Stimulated activated CD8-positive, alpha-beta memory T cell treated with anti-CD3 and anti-CD28 coated beads, Interleukin-7, amount 100 ng/mL, for 48 hours (primary cell): ENCODE measurements at regions not wholly inside any gene's neighbourhood (a gene's known extent, or its start where the extent isn't known, plus 50 kb on each side); places are given as distances from the start of the nearest gene placed in this dataset.

ENCODE experiments used
- DNase-seq, 2 donors: peaks; one replicate each; pipeline ENCODE4 v3.0.0-alpha.2; 2020; ENCODE audit warnings: low read depth in 1 of 2; ENCODE audit errors: extremely low read depth in 1 of 2

- DNase-seq = no peak
Measured at GRCh38 chr4:151917145-151917734, 156.4 kb upstream of the GATB start.

GRCh38 chr4:151912632-151913031, 151.8 kb upstream of the GATB start:
- DNase-seq = no peak

GRCh38 chr4:151911970-151912369, 151.2 kb upstream of the GATB start:
- DNase-seq = no peak

GRCh38 chr4:151908734-151909497, 148.1 kb upstream of the GATB start:
- no peak for DNase-seq

DNA sequence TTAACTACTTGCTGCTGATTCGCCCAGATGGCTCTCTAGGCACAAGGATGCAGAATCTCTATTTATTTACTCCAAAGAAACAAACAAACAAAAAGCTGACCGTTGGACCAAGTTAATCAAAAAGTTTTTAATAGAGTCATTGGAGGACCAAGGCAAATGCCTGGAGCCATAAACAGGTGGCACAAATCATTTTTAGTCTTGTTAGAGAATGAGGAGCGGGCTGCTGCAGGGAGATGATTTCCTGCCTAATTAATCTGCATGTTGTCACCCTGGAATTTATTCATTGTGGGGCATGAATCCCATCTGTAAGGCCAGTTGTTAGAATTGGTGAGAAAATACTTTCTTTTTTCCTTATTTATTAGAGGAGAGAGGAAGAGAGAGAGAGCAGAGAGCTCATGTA, 147.4 kb upstream of the GATB start:
- no peak for DNase-seq

DNA sequence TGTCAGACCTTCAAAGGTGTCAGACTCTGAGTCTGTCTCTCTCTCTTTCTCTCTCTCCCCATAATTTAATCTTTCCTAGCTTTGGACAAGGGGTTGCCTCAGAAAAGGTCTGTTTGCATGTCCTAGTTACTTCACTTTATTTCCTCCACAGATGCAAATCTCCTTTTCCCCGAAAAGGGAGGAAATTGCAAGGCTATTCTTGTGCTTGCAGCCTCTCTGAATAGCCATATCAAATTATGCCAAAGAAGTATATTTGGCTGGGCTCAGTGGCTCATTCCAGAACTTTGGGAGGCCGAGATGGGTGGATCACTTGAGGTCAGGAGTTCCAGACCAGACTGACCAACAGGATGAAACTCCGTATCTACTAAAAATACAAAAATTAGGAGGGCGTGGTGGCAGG, 145.6 kb upstream of the GATB start:
- DNase-seq = no peak

- DNase-seq = no peak
Measured at GRCh38 chr4:151905197-151905596, 144.4 kb upstream of the GATB start.

- DNase-seq = no peak
Measured at GRCh38 chr4:151901631-151902030, 140.8 kb upstream of the GATB start.

GRCh38 chr4:151896880-151897279, 136.1 kb upstream of the GATB start:
- no peak for DNase-seq

- no peak for DNase-seq
Measured at GRCh38 chr4:151895671-151896070, 134.9 kb upstream of the GATB start.

DNA sequence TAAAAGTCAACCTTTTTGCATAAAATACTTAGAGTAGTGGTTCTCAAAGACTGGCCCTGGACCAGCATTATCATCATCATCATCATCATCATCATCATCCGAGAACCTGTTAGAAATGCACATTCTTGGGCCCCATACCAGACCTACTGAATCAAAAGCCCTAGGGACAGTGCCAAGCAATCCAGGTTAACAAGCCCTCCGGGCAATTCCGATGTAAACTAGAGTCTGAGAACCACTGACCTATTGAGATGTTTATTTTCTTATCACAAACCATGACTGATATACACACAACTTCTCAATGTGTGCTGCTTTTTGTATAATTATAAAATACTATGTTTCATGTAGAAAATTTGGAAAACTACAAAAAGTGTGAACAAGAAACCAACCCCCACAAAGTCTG, 133.4 kb upstream of the GATB start:
- DNase-seq = no peak

- DNase-seq = no peak
Measured at GRCh38 chr4:151888367-151888866, 127.6 kb upstream of the GATB start.

DNA sequence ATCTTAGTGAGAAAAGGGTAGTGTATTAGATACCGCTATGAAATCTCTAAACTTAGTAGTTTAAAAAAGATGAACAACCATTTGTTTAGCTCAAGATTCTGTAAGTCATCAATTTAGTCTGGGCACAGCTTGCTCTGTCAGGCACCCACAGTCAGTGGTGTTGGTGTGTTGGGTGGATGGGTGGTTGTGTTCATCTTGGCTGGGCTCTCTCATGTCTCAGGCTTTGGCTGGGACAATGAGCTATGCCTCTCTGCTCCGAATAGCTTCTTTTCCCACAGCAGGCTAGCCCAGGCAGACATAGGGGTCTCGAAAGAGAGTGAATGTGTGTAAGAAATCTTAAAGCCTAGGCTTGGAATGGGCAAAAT, 127.0 kb upstream of the GATB start:
- no peak for DNase-seq

GRCh38 chr4:151887031-151887815, 126.4 kb upstream of the GATB start:
- no peak for DNase-seq

- DNase-seq = no peak
Measured at GRCh38 chr4:151885123-151885522, 124.3 kb upstream of the GATB start.

DNA sequence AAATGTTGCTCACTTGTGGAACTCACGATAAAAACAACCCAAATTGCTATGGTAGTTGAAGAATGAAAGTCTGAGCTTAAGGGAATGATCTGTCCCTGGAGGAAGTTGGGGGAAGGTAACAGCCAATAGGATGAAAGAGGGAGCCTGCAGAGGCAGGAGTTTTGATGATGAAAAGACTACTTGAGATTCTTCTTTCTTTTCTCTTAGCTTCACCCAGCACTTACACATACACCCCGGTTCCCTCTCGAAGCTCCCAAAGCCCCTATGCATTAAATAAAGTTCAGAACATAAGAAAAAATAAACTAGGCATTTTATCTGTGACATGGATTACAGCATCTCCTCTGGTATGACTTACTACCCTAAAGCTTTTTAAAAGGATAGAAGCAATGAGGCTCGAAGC, 122.9 kb upstream of the GATB start:
- DNase-seq = no peak

- no peak for DNase-seq
Measured at GRCh38 chr4:151882072-151882803, 121.4 kb upstream of the GATB start.

GRCh38 chr4:151879705-151880445, 119.1 kb upstream of the GATB start:
- no peak for DNase-seq

DNA sequence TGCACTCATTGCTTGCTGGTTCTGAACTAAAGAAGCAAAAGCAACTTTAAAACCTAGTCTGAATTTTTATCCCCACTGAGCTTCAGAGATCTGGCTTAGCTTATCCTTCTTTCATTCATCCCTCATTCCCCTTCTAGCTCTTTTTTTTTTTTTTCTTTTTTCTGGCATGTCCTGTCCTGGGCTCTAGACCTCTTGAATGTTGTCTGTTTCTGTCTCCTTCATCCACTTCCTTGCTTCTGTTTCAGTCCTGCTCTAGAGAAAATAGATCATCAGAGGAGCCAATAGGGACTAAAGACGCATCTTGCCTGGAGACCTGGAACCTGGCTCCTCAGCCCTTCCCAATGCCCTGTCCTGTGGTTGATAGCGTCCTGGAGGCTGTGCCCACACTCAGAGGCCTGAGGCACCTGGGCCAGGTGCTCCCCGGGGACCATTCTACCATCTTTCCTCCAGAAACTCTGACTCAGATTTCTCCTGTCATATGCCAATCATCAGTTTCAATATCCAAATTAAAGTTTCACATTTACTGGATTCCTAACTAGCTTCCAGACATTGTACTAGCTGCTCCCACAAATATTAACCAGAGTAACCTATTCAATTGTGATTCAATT, 115.7 kb upstream of the GATB start:
- no peak for DNase-seq

DNA sequence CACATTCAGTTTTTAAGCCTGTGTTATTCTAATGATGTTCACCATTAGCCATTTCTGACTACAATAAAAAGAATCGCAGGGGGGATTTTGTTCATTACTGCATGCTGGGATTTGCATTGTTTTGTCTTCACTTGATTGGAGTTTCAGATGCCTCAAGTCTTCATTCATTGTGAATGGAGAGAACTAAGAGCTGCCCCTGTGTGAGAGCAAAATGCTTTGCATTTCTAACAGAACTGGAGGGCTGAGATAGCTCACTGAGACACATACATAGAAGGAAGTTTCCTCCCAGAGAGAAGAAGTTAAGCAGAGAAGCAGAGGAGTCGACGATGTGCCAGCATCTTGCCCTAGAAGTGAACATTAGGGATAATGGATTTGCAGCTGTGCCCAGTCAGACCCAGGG, 113.5 kb upstream of the GATB start:
- DNase-seq = no peak
